Duodenal mucosa (tissue), 2 donors: ENCODE measurements at regions not wholly inside any gene's neighbourhood (a gene's known extent, or its start where the extent isn't known, plus 50 kb on each side); places are given as distances from the start of the nearest gene placed in this dataset.
"Not testable (repeated sequence)": the region's sequence is repeated elsewhere in the genome, so short reads cannot be mapped to it uniquely, and the experiment has no call there.

Experiments used
- H3K27ac ChIP-seq: one replicate; pipeline ENCODE4 v1.7.0; 2013; ENCODE audit warnings: low read depth, low read length
- H3K27me3 ChIP-seq, 2 donors: one replicate each; pipeline ENCODE4 v1.7.0; 2013; ENCODE audit warnings: low read length in 2 of 2, control low read depth in 1 of 2; ENCODE audit not compliant: insufficient read depth in 2 of 2, control insufficient read depth in 1 of 2
- H3K36me3 ChIP-seq, 2 donors: one replicate each; pipeline ENCODE4 v1.7.0; 2013; ENCODE audit warnings: low read length in 2 of 2, control low read depth in 1 of 2; ENCODE audit not compliant: insufficient read depth in 2 of 2, control insufficient read depth in 1 of 2
- H3K4me1 ChIP-seq, 2 donors: one replicate each; pipeline ENCODE4 v1.7.0; 2013; ENCODE audit warnings: low read length in 2 of 2, control low read depth in 1 of 2; ENCODE audit not compliant: insufficient read depth in 2 of 2, control insufficient read depth in 1 of 2
- H3K4me3 ChIP-seq, 2 donors: one replicate each; pipeline ENCODE4 v1.7.0; 2013; ENCODE audit warnings: low read length in 2 of 2, low read depth in 1 of 2
- H3K9ac ChIP-seq, 2 donors: one replicate each; pipeline ENCODE4 v1.7.0; 2013; ENCODE audit warnings: low read length in 2 of 2, low read depth in 1 of 2
- H3K9me3 ChIP-seq, 2 donors: one replicate each; pipeline ENCODE4 v1.7.0; 2013; ENCODE audit warnings: low read length in 2 of 2, control low read depth in 1 of 2; ENCODE audit not compliant: control insufficient read depth in 1 of 2

GRCh38 chr9:67763133-67763532, 95.6 kb upstream of the ANKRD20A1 start:
- not testable (repeated sequence) for H3K4me1 ChIP-seq, H3K36me3 ChIP-seq, H3K9me3 ChIP-seq, H3K27ac ChIP-seq, H3K4me3 ChIP-seq, H3K9ac ChIP-seq, H3K27me3 ChIP-seq

GRCh38 chr9:67771807-67772206, 86.9 kb upstream of the ANKRD20A1 start:
- H3K27ac ChIP-seq, H3K36me3 ChIP-seq, H3K4me3 ChIP-seq, H3K9me3 ChIP-seq, H3K9ac ChIP-seq, H3K27me3 ChIP-seq, H3K4me1 ChIP-seq: not testable (repeated sequence)

GRCh38 chr9:67800170-67800569, 58.6 kb upstream of the ANKRD20A1 start:
- not testable (repeated sequence) for H3K27me3 ChIP-seq, H3K9me3 ChIP-seq, H3K4me1 ChIP-seq

More at GRCh38 chr9:67800170-67800569, 58.6 kb upstream of the ANKRD20A1 start:
- H3K4me3 ChIP-seq, H3K9ac ChIP-seq, H3K27ac ChIP-seq, H3K36me3 ChIP-seq: not testable (repeated sequence)
